ENCODE measurements at regions not wholly inside any gene's neighbourhood (a gene's known extent, or its start where the extent isn't known, plus 50 kb on each side); places are given as distances from the start of the nearest gene placed in this dataset.
"Not testable (repeated sequence)": the region's sequence is repeated elsewhere in the genome, so short reads cannot be mapped to it uniquely, and the experiment has no call there.

GRCh38 chr6:66496659-66497058, 789.6 kb upstream of the EYS start:
- H3K4me1 ChIP-seq = no peaks in the 10 kb centered on the region
- CTCF ChIA-PET = no interaction called here
- H3K27ac ChIP-seq = no peak overlapping the region
- 3% methylated on average over 2 of the region's 2 CpGs for WGBS (ENCODE audit: missing lambda C conversion rate)
- H3K9me3 ChIP-seq = no peaks in the 10 kb centered on the region
- H3K4me3 ChIP-seq = no peak overlapping the region
- FAIRE-seq (no peak), DNase-seq (ENCODE audit: low read depth in 1 of 2, low spot score in 1 of 2) (peak in 1 of 2 experiments; percentile 28), ATAC-seq (no peak)
- no peak overlapping the region for H3K4me2 ChIP-seq
- no peak for TF ChIP-seq ZSCAN20 (CRISPR knock-in tag; IDR thresholded peaks at IDR 0.05)
- peak in 1 of 2 experiments; percentile 11; a peak in 1 of 5 replicates for TF ChIP-seq RAD21 (conservative IDR thresholded peaks at IDR 0.05 in 1 of 2, IDR thresholded peaks at IDR 0.05 in 1 of 2)
- POLR2A ChIA-PET = no interaction called here

DNA sequence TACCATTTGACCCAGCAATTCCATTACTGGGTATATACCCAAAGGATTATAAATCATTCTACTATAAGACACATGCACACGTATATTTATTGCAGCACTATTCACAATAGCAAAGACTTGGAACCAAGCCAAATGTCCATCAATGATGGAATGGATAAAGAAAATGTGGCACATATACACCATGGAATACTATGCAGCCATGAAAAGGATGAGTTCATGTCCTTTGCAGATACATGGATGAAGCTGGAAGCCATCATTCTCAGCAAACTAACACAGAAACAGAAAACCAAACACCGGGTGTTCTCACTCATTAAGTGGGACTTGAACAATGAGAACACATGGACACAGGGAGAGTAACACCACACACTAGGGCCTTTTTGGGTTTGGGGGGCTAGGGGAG, 787.6 kb upstream of the EYS start:
- H3K4me1 ChIP-seq; H3K4me2 ChIP-seq; H3K9me3 ChIP-seq; H3K27ac ChIP-seq; H3K4me3 ChIP-seq; CTCF ChIA-PET; FAIRE-seq; POLR2A ChIA-PET; ATAC-seq; DNase-seq (ENCODE audit: low read depth in 1 of 2, low spot score in 1 of 2): not testable (repeated sequence)
- WGBS (ENCODE audit: missing lambda C conversion rate) = 58% methylated on average over 2 of the region's 2 CpGs

DNA sequence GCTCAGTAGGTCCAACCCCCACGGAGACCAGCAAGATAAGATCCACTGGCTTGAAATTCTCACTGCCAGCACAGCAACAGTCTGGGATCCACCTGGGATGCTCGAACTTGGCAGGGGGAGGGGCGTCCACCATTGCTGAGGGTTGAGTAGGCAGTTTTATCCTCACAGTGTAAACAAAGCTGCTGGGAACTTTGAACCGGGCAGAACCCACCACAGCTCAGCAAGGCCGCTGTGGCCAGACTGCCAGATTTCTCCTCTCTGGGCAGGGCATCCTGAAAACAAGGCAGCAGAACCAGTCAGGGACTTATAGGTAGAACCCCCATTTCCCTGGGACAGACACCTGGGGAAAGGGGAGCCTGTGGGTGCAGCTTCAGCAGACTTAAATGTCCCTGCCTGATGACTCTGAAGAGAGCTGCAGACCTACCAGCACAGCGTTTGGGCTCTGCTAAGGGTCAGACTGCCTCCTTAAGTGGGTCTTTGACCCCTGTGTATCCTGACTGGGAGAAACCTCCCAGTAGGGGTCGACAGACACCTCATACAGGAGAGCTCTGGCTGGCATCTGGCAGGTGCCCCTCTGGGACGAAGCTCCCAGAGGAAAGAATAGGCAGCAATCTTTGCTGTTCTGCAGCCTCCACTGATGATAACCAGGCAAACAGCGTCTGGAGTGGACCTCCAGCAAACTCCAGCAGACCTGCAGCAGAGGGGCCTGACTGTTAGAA, 782.4 kb upstream of the EYS start:
- DNase-seq (ENCODE audit: low read depth in 1 of 2, low spot score in 1 of 2) (no peak), FAIRE-seq (no peak), ATAC-seq (no peak)
- ChIA-PET POLR2A (no interaction called here), CTCF (no interaction called here)
- WGBS (ENCODE audit: missing lambda C conversion rate) = 30% methylated on average over 4 of the region's 9 CpGs
- H3K4me1 ChIP-seq = no peaks in the 10 kb centered on the region
- H3K4me3 ChIP-seq = no peak overlapping the region
- TF ChIP-seq, protein P1, sequence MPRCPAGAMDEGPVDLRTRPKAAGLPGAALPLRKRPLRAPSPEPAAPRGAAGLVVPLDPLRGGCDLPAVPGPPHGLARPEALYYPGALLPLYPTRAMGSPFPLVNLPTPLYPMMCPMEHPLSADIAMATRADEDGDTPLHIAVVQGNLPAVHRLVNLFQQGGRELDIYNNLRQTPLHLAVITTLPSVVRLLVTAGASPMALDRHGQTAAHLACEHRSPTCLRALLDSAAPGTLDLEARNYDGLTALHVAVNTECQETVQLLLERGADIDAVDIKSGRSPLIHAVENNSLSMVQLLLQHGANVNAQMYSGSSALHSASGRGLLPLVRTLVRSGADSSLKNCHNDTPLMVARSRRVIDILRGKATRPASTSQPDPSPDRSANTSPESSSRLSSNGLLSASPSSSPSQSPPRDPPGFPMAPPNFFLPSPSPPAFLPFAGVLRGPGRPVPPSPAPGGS (IDR thresholded peaks at IDR 0.05) = no peak
- no peaks in the 10 kb centered on the region; the same call in 2 of the 3 replicates for H3K9me3 ChIP-seq
- H3K27ac ChIP-seq = no peak overlapping the region
- no peak overlapping the region for H3K4me2 ChIP-seq

DNA sequence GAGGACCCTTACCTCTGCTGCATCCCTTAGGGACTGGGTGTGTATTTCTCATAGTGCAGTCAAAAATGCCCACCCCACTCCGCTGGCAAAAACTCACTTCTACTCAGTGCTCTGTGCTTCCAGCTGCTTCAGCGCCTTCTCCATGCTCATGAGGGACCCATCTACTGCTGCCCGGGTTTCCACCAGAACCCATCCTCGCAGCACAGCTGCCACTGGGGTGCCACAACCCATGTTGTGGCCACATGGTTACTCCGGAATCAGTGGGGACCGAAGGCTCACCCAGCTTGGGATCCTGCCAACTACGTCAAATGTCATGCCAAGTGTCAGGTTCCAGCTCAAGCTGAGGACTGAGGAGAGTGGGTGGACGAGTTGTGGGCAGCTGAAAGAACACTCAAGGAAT, 774.2 kb upstream of the EYS start:
- no peak overlapping the region for H3K27ac ChIP-seq
- ChIA-PET POLR2A (no interaction called here), CTCF (no interaction called here)
- H3K4me1 ChIP-seq = no peaks in the 10 kb centered on the region
- H3K4me3 ChIP-seq = no peak overlapping the region
- WGBS (ENCODE audit: missing lambda C conversion rate) = 57% methylated on average over 8 of the region's 8 CpGs
- no peaks in the 10 kb centered on the region for H3K9me3 ChIP-seq
- DNase-seq (ENCODE audit: low read depth in 1 of 2, low spot score in 1 of 2) (no peak), FAIRE-seq (no peak), ATAC-seq (no peak)
- H3K4me2 ChIP-seq = no peak overlapping the region
- TF ChIP-seq, protein P2, sequence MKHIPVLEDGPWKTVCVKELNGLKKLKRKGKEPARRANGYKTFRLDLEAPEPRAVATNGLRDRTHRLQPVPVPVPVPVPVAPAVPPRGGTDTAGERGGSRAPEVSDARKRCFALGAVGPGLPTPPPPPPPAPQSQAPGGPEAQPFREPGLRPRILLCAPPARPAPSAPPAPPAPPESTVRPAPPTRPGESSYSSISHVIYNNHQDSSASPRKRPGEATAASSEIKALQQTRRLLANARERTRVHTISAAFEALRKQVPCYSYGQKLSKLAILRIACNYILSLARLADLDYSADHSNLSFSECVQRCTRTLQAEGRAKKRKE (CRISPR knock-in tag; IDR thresholded peaks at IDR 0.05; ENCODE audit: low read depth) = no peak
- no peak for TF ChIP-seq GATA3 (IDR thresholded peaks at IDR 0.05; ENCODE audit: borderline replicate concordance)
- TF ChIP-seq SMC3 (IDR thresholded peaks at IDR 0.05) = no peak
- TF ChIP-seq RAD21 (conservative IDR thresholded peaks at IDR 0.05 in 1 of 2, IDR thresholded peaks at IDR 0.05 in 1 of 2) = no peak
- no peak for TF ChIP-seq ZC3H11A (IDR thresholded peaks at IDR 0.05)
- TF ChIP-seq, protein P3, sequence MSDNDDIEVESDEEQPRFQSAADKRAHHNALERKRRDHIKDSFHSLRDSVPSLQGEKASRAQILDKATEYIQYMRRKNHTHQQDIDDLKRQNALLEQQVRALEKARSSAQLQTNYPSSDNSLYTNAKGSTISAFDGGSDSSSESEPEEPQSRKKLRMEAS (IDR thresholded peaks at IDR 0.05) = no peak
- TF ChIP-seq HDAC2 (IDR thresholded peaks at IDR 0.05) = no peak

- no peak for TF ChIP-seq SMC3 (IDR thresholded peaks at IDR 0.05)
- TF ChIP-seq, protein P3 (IDR thresholded peaks at IDR 0.05) = no peak
- no peak for TF ChIP-seq MAZ (IDR thresholded peaks at IDR 0.05; ENCODE audit: borderline replicate concordance, low read depth, low read length)
- TF ChIP-seq ZC3H11A (IDR thresholded peaks at IDR 0.05) = no peak
- TF ChIP-seq MYC (IDR thresholded peaks at IDR 0.05; ENCODE audit: borderline replicate concordance, low read length) = no peak
- no peak for TF ChIP-seq HOXA7 (CRISPR knock-in tag; IDR thresholded peaks at IDR 0.05)
- no peak for TF ChIP-seq ZSCAN20 (CRISPR knock-in tag; IDR thresholded peaks at IDR 0.05)
- TF ChIP-seq, protein P2 (CRISPR knock-in tag; IDR thresholded peaks at IDR 0.05; ENCODE audit: low read depth) = no peak
- TF ChIP-seq USF2 (IDR thresholded peaks at IDR 0.05) = no peak
- TF ChIP-seq POLR2A (IDR thresholded peaks at IDR 0.05; ENCODE audit: low read length) = no peak
- H3K4me1 ChIP-seq = no peaks in the 10 kb centered on the region
- no peaks in the 10 kb centered on the region for H3K9me3 ChIP-seq
- ChIA-PET CTCF (no interaction called here), POLR2A (no interaction called here)
- 51% methylated on average over 6 of the region's 6 CpGs for WGBS (ENCODE audit: missing lambda C conversion rate)
- no peak overlapping the region for H3K4me3 ChIP-seq
- FAIRE-seq = no peak
- no peak overlapping the region for H3K4me2 ChIP-seq
- no peak for ATAC-seq
- no peak for DNase-seq (ENCODE audit: low read depth in 1 of 2, low spot score in 1 of 2)
- no peak overlapping the region for H3K27ac ChIP-seq
Measured at GRCh38 chr6:66478705-66479104, 771.7 kb upstream of the EYS start.

All from A549 (cell line).